HG02642 (cell line): ENCODE measurements at regions not wholly inside any gene's neighbourhood (a gene's known extent, or its start where the extent isn't known, plus 50 kb on each side); places are given as distances from the start of the nearest gene placed in this dataset.
"Not testable (repeated sequence)": the region's sequence is repeated elsewhere in the genome, so short reads cannot be mapped to it uniquely, and the experiment has no call there.

ENCODE experiments used
- ATAC-seq: cut with Tn5 transposase; IDR thresholded peaks from one replicate; pipeline ENCODE4 v1.9.1; 2021; ENCODE audit warnings: mild to moderate bottlenecking; ENCODE audit not compliant: unreplicated experiment, poor library complexity

- no peak for ATAC-seq
These were observed 837.3 kb downstream of the IPMK start for GRCh38 chr10:57430376-57430775.

GRCh38 chr10:57420881-57421280 is 846.8 kb downstream of the IPMK start:
- ATAC-seq = no peak

GRCh38 chr10:57418476-57418875 is 849.2 kb downstream of the IPMK start:
- no peak for ATAC-seq

- no peak for ATAC-seq
These were observed 871.8 kb downstream of the IPMK start for GRCh38 chr10:57395923-57396322.

GRCh38 chr10:57367412-57367811 is 900.3 kb downstream of the IPMK start:
- ATAC-seq = no peak

- ATAC-seq = no peak
These were observed 904.9 kb downstream of the IPMK start for GRCh38 chr10:57362811-57363210.

- ATAC-seq = no peak
These were observed 914.2 kb downstream of the IPMK start for GRCh38 chr10:57353403-57354003.

- no peak for ATAC-seq
These were observed 916.6 kb downstream of the IPMK start for GRCh38 chr10:57351076-57351475.

- ATAC-seq = no peak
These were observed 926.4 kb downstream of the IPMK start for GRCh38 chr10:57341294-57341693.

GRCh38 chr10:57338823-57339558 is 928.7 kb downstream of the IPMK start:
- ATAC-seq = no peak

GRCh38 chr10:57336865-57337264 is 930.8 kb downstream of the IPMK start:
- ATAC-seq = no peak

GRCh38 chr10:57336341-57336740 is 931.4 kb downstream of the IPMK start:
- ATAC-seq = no peak

GRCh38 chr10:57334523-57334922 is 933.2 kb downstream of the IPMK start:
- ATAC-seq = no peak

- ATAC-seq = no peak
These were observed 933.8 kb downstream of the IPMK start for GRCh38 chr10:57333880-57334279.

GRCh38 chr10:57321400-57321854 is 946.3 kb downstream of the IPMK start:
- not testable (repeated sequence) for ATAC-seq

- no peak for ATAC-seq
These were observed 947.3 kb downstream of the IPMK start for GRCh38 chr10:57320416-57320815.

GRCh38 chr10:57314046-57314445 is 953.0 kb upstream of the ZWINT start:
- ATAC-seq = no peak

GRCh38 chr10:57303566-57303965 is 942.5 kb upstream of the ZWINT start:
- ATAC-seq = no peak

GRCh38 chr10:57300718-57301117 is 939.7 kb upstream of the ZWINT start:
- ATAC-seq = no peak

GRCh38 chr10:57294698-57295097 is 933.6 kb upstream of the ZWINT start:
- ATAC-seq = no peak

GRCh38 chr10:57288754-57289153 is 927.7 kb upstream of the ZWINT start:
- ATAC-seq = no peak

- ATAC-seq = no peak
These were observed 901.8 kb upstream of the ZWINT start for GRCh38 chr10:57262892-57263291.
